ENCODE measurements at regions not wholly inside any gene's neighbourhood (a gene's known extent, or its start where the extent isn't known, plus 50 kb on each side); places are given as distances from the start of the nearest gene placed in this dataset.
"Not testable (repeated sequence)": the region's sequence is repeated elsewhere in the genome, so short reads cannot be mapped to it uniquely, and the experiment has no call there.

GRCh38 chr5:66442951-66443445 lies 153.2 kb upstream of the MAST4 start:
- no peak overlapping the region for H3K27ac Mint-ChIP-seq
- peaks cover 10% of the 10 kb centered on the region for H3K9me3 Mint-ChIP-seq
- H3K4me1 Mint-ChIP-seq, result no peaks in the 10 kb centered on the region
- no peak overlapping the region for H3K4me3 Mint-ChIP-seq
- H3K36me3 Mint-ChIP-seq, result no peaks in the 10 kb centered on the region
- peaks cover 5% of the 10 kb centered on the region for H3K27me3 Mint-ChIP-seq

- H3K4me1 Mint-ChIP-seq, result no peaks in the 10 kb centered on the region
Observed at GRCh38 chr5:66443462-66444130, 152.6 kb upstream of the MAST4 start.

GRCh38 chr5:66448070-66448469 lies 148.1 kb upstream of the MAST4 start:
- not testable (repeated sequence) for H3K27me3 Mint-ChIP-seq, H3K36me3 Mint-ChIP-seq, H3K4me1 Mint-ChIP-seq, H3K27ac Mint-ChIP-seq, H3K4me3 Mint-ChIP-seq
- H3K9me3 Mint-ChIP-seq, result peaks cover 18% of the 10 kb centered on the region

More at GRCh38 chr5:66443462-66444130, 152.6 kb upstream of the MAST4 start:
- Mint-ChIP-seq H3K4me3 (no peak overlapping the region), H3K9me3 (peaks cover 12% of the 10 kb centered on the region), H3K27ac (no peak overlapping the region), H3K27me3 (peaks cover 5% of the 10 kb centered on the region), H3K36me3 (no peaks in the 10 kb centered on the region)

GRCh38 chr5:66450237-66450636 lies 146.0 kb upstream of the MAST4 start:
- Mint-ChIP-seq H3K27ac (no peak overlapping the region), H3K36me3 (no peaks in the 10 kb centered on the region), H3K9me3 (peaks cover 18% of the 10 kb centered on the region), H3K4me3 (no peak overlapping the region), H3K4me1 (no peaks in the 10 kb centered on the region), H3K27me3 (peaks cover 4% of the 10 kb centered on the region)

GRCh38 chr5:66450988-66451387 lies 145.2 kb upstream of the MAST4 start:
- Mint-ChIP-seq H3K4me3 (no peak overlapping the region), H3K27me3 (peaks cover 4% of the 10 kb centered on the region), H3K4me1 (no peaks in the 10 kb centered on the region), H3K27ac (no peak overlapping the region), H3K9me3 (peaks cover 18% of the 10 kb centered on the region), H3K36me3 (no peaks in the 10 kb centered on the region)

GRCh38 chr5:66452109-66452508 lies 144.1 kb upstream of the MAST4 start:
- peaks cover 16% of the 10 kb centered on the region for H3K9me3 Mint-ChIP-seq
- no peaks in the 10 kb centered on the region for H3K4me1 Mint-ChIP-seq
- H3K27me3 Mint-ChIP-seq, result peaks cover 6% of the 10 kb centered on the region
- no peak overlapping the region for H3K4me3 Mint-ChIP-seq
- no peak overlapping the region for H3K27ac Mint-ChIP-seq
- no peaks in the 10 kb centered on the region for H3K36me3 Mint-ChIP-seq

GRCh38 chr5:66454186-66455078 lies 141.8 kb upstream of the MAST4 start:
- no peak overlapping the region for H3K27ac Mint-ChIP-seq
- no peak overlapping the region for H3K4me3 Mint-ChIP-seq
- no peaks in the 10 kb centered on the region for H3K9me3 Mint-ChIP-seq
- no peaks in the 10 kb centered on the region for H3K4me1 Mint-ChIP-seq
- H3K36me3 Mint-ChIP-seq, result no peaks in the 10 kb centered on the region
- peaks cover 10% of the 10 kb centered on the region for H3K27me3 Mint-ChIP-seq

- Mint-ChIP-seq H3K4me3 (no peak overlapping the region), H3K9me3 (no peaks in the 10 kb centered on the region), H3K27ac (no peak overlapping the region), H3K27me3 (peaks cover 11% of the 10 kb centered on the region), H3K4me1 (no peaks in the 10 kb centered on the region), H3K36me3 (no peaks in the 10 kb centered on the region)
Observed at GRCh38 chr5:66459728-66460127, 136.5 kb upstream of the MAST4 start.

GRCh38 chr5:66467564-66467963 lies 128.6 kb upstream of the MAST4 start:
- H3K9me3 Mint-ChIP-seq, result no peaks in the 10 kb centered on the region
- H3K4me1 Mint-ChIP-seq, result no peaks in the 10 kb centered on the region
- no peak overlapping the region for H3K4me3 Mint-ChIP-seq
- peaks cover 1% of the 10 kb centered on the region for H3K36me3 Mint-ChIP-seq
- no peaks in the 10 kb centered on the region for H3K27me3 Mint-ChIP-seq
- no peak overlapping the region for H3K27ac Mint-ChIP-seq

- Mint-ChIP-seq H3K4me3 (no peak overlapping the region), H3K36me3 (peaks cover 1% of the 10 kb centered on the region), H3K27me3 (peaks cover 4% of the 10 kb centered on the region), H3K4me1 (no peaks in the 10 kb centered on the region), H3K27ac (no peak overlapping the region), H3K9me3 (no peaks in the 10 kb centered on the region)
Observed at GRCh38 chr5:66469684-66470083, 126.5 kb upstream of the MAST4 start.

- Mint-ChIP-seq H3K4me1 (no peaks in the 10 kb centered on the region), H3K27me3 (peaks cover 4% of the 10 kb centered on the region), H3K9me3 (no peaks in the 10 kb centered on the region), H3K36me3 (peaks cover 1% of the 10 kb centered on the region), H3K27ac (no peak overlapping the region), H3K4me3 (no peak overlapping the region)
Observed at GRCh38 chr5:66472010-66472409, 124.2 kb upstream of the MAST4 start.

- no peaks in the 10 kb centered on the region for H3K9me3 Mint-ChIP-seq
- no peak overlapping the region for H3K4me3 Mint-ChIP-seq
- no peak overlapping the region for H3K27ac Mint-ChIP-seq
- H3K27me3 Mint-ChIP-seq, result peaks cover 4% of the 10 kb centered on the region
- no peaks in the 10 kb centered on the region for H3K36me3 Mint-ChIP-seq
- H3K4me1 Mint-ChIP-seq, result no peaks in the 10 kb centered on the region
Observed at GRCh38 chr5:66475731-66476130, 120.5 kb upstream of the MAST4 start.

GRCh38 chr5:66477596-66477995 lies 118.6 kb upstream of the MAST4 start:
- Mint-ChIP-seq H3K27ac (no peak overlapping the region), H3K4me1 (no peaks in the 10 kb centered on the region), H3K36me3 (no peaks in the 10 kb centered on the region), H3K4me3 (no peak overlapping the region), H3K27me3 (peaks cover 6% of the 10 kb centered on the region), H3K9me3 (no peaks in the 10 kb centered on the region)

- H3K4me1 Mint-ChIP-seq, result no peaks in the 10 kb centered on the region
- H3K27ac Mint-ChIP-seq, result no peak overlapping the region
- H3K9me3 Mint-ChIP-seq, result no peaks in the 10 kb centered on the region
- H3K36me3 Mint-ChIP-seq, result no peaks in the 10 kb centered on the region
- H3K4me3 Mint-ChIP-seq, result no peak overlapping the region
- peaks cover 9% of the 10 kb centered on the region for H3K27me3 Mint-ChIP-seq
Observed at GRCh38 chr5:66494437-66494836, 101.8 kb upstream of the MAST4 start.

GRCh38 chr5:66498791-66499207 lies 97.4 kb upstream of the MAST4 start:
- Mint-ChIP-seq H3K27ac (no peak overlapping the region), H3K27me3 (peaks cover 6% of the 10 kb centered on the region), H3K36me3 (no peaks in the 10 kb centered on the region), H3K4me1 (no peaks in the 10 kb centered on the region), H3K9me3 (no peaks in the 10 kb centered on the region), H3K4me3 (no peak overlapping the region)

- Mint-ChIP-seq H3K36me3 (no peaks in the 10 kb centered on the region), H3K4me3 (no peak overlapping the region), H3K27me3 (no peaks in the 10 kb centered on the region), H3K9me3 (no peaks in the 10 kb centered on the region), H3K27ac (no peak overlapping the region), H3K4me1 (no peaks in the 10 kb centered on the region)
Observed at GRCh38 chr5:66503203-66503789, 92.9 kb upstream of the MAST4 start.
